CD4-positive, alpha-beta memory T cell (primary cell): ENCODE measurements at regions not wholly inside any gene's neighbourhood (a gene's known extent, or its start where the extent isn't known, plus 50 kb on each side); places are given as distances from the start of the nearest gene placed in this dataset.

Source experiments
- CTCF ChIA-PET: fragments of 350-600 bp; sonication (Branson Sonifier 250); formaldehyde crosslinking; loops from one replicate; lab custom pipeline; 2021; ENCODE audit warnings: inconsistent platforms; ENCODE audit not compliant: partially characterized antibody; lab: Charles Lee
- POLR2A ChIA-PET: fragments of 350-600 bp; sonication (Branson Sonifier 250); formaldehyde crosslinking; loops from one replicate; lab custom pipeline; 2021; ENCODE audit not compliant: partially characterized antibody; lab: Charles Lee
- DNase-seq, 5 donors: peaks; one replicate each; pipeline versions ENCODE4 v3.0.0 to v3.0.0-alpha.2; 2020 to 2022; ENCODE audit warnings: mixed read lengths in 1 of 5
- H3K27ac ChIP-seq: one replicate; pipeline ENCODE4 v1.7.0; 2013; ENCODE audit warnings: low read depth, low read length
- H3K27me3 ChIP-seq: 2 replicates; pipeline ENCODE4 v1.7.0; 2013; ENCODE audit warnings: mild to moderate bottlenecking, low read length, moderate library complexity; ENCODE audit not compliant: insufficient read depth
- H3K36me3 ChIP-seq: 2 replicates; pipeline ENCODE4 v1.7.0; 2013; ENCODE audit warnings: mild to moderate bottlenecking, low read length, moderate library complexity; ENCODE audit not compliant: insufficient read depth
- H3K4me1 ChIP-seq: 2 replicates; pipeline ENCODE4 v1.7.0; 2013; ENCODE audit warnings: mild to moderate bottlenecking, low read length, moderate library complexity; ENCODE audit not compliant: insufficient read depth
- H3K4me3 ChIP-seq, 2 donors: one replicate each; pipeline ENCODE4 v1.7.0; 2013; ENCODE audit warnings: low read length in 2 of 2, mild to moderate bottlenecking in 1 of 2
- H3K9me3 ChIP-seq, 2 donors: one replicate each; pipeline ENCODE4 v1.7.0; 2013; ENCODE audit warnings: low read length in 2 of 2, control low read depth in 1 of 2; ENCODE audit not compliant: control insufficient read depth in 1 of 2
- H3K27ac Mint-ChIP-seq, 7 donors: one replicate each; pipeline ENCODE4 v1.8.0; 2020 to 2021; ENCODE audit warnings: mixed read lengths in 7 of 7, mild to moderate bottlenecking in 6 of 7, inconsistent platforms in 3 of 7, moderate library complexity in 3 of 7
- H3K27me3 Mint-ChIP-seq, 2 donors: one replicate each; pipeline ENCODE4 v1.8.0; 2020 to 2021; ENCODE audit warnings: mixed read lengths in 2 of 2
- H3K36me3 Mint-ChIP-seq, 2 donors: one replicate each; pipeline ENCODE4 v1.8.0; 2020 to 2021; ENCODE audit warnings: mixed read lengths in 2 of 2, inconsistent platforms in 1 of 2, mild to moderate bottlenecking in 1 of 2
- H3K4me1 Mint-ChIP-seq, 4 donors: one replicate each; pipeline ENCODE4 v1.8.0; 2020 to 2021; ENCODE audit warnings: mixed read lengths in 4 of 4, mild to moderate bottlenecking in 1 of 4
- H3K4me3 Mint-ChIP-seq, 8 donors: one replicate each; pipeline ENCODE4 v1.8.0; 2020 to 2021; ENCODE audit warnings: mixed read lengths in 8 of 8, mild to moderate bottlenecking in 7 of 8, moderate library complexity in 6 of 8, inconsistent platforms in 3 of 8
- H3K9me3 Mint-ChIP-seq, 8 donors: one replicate each; pipeline ENCODE4 v1.8.0; 2020 to 2021; ENCODE audit warnings: mixed read lengths in 8 of 8, mild to moderate bottlenecking in 5 of 8, inconsistent platforms in 3 of 8, moderate library complexity in 1 of 8
- intact Hi-C: fragments of 100-400 bp; cut with micrococcal nuclease; formaldehyde crosslinking; loops from one replicate; pipeline ENCODE4 v1.15.1; 2023

DNA sequence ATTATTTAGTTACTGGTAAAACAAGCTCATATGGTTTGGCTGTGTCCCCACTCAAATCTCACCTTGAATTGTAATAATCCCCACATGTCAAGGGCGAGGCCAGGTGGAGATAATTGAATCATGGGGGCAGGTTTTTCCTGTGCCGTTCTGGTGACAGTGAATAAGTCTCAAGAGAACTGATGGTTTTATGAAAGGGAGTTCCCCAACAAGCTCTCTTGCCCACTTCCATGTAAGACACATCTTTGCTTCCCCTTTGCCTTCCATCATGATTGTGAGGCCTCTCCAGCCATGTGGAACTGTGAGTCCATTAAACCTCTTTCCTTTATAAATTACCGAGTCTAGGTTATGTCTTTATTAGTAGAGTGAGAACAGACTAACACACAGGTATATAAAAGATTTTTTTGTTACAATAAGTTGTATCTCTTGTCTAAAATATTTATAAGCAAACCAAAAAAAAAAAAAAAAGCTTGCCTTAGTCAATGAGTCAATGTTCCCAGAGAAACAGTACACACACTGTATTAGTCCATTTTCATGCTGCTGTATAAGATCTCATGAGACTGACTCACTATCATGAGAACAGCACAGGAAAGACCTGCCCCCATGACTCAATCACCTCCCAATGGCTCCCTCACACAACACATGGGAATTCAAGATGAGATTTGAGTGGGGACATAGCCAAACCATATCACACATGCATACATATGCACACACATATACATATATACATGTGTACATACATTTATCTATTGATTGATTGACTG, 138.3 kb downstream of the BASP1 start:
- H3K36me3 ChIP-seq = no peaks in the 10 kb centered on the region
- no peak overlapping the region for H3K4me3 ChIP-seq
- H3K27ac ChIP-seq = no peak overlapping the region
- Mint-ChIP-seq H3K27me3 (no peaks in the 10 kb centered on the region), H3K36me3 (no peaks in the 10 kb centered on the region), H3K4me1 (no peaks in the 10 kb centered on the region), H3K9me3 (peaks cover 3 to 19% (median 13%) of the 10 kb centered on the region in 8 donors), H3K27ac (no peak overlapping the region), H3K4me3 (no peak overlapping the region)
- CTCF ChIA-PET = no interaction called here
- H3K9me3 ChIP-seq = peaks cover 0 to 9% of the 10 kb centered on the region in 2 donors
- no peaks in the 10 kb centered on the region for H3K27me3 ChIP-seq
- intact Hi-C loops = no loop called here
- POLR2A ChIA-PET = no interaction called here
- H3K4me1 ChIP-seq = no peaks in the 10 kb centered on the region
- no peak for DNase-seq

DNA sequence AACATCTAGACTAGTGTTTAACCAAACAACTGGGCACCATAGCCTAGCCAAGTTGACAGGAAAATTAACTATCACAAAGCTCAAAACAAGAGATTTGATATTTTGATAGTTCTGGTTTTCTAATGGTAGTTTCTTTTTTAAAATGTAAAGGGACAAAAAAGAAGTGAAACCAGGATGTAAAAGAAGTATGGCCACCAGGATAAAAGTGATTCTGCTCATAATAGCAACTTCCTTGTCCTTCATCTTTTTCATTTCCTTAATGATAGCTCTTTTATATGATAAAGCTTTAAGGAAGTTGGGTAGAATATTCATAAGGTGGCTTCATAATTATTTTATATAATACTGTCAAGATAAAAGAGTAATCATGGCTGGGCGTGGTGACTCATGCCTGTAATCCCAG, 139.1 kb downstream of the BASP1 start:
- Histone ChIP-seq H3K36me3 (no peaks in the 10 kb centered on the region), H3K9me3 (peaks cover 0 to 9% of the 10 kb centered on the region in 2 donors), H3K27ac (no peak overlapping the region), H3K4me3 (no peak overlapping the region), H3K4me1 (no peaks in the 10 kb centered on the region), H3K27me3 (no peaks in the 10 kb centered on the region)
- H3K27ac Mint-ChIP-seq = no peak overlapping the region
- no peaks in the 10 kb centered on the region for H3K4me1 Mint-ChIP-seq
- no peaks in the 10 kb centered on the region for H3K36me3 Mint-ChIP-seq
- ChIA-PET POLR2A (no interaction called here), CTCF (no interaction called here)
- H3K4me3 Mint-ChIP-seq = no peak overlapping the region
- no peaks in the 10 kb centered on the region for H3K27me3 Mint-ChIP-seq
- no peak for DNase-seq
- intact Hi-C loops = no loop called here
- peaks cover 3 to 18% (median 12%) of the 10 kb centered on the region in 8 donors for H3K9me3 Mint-ChIP-seq

DNA sequence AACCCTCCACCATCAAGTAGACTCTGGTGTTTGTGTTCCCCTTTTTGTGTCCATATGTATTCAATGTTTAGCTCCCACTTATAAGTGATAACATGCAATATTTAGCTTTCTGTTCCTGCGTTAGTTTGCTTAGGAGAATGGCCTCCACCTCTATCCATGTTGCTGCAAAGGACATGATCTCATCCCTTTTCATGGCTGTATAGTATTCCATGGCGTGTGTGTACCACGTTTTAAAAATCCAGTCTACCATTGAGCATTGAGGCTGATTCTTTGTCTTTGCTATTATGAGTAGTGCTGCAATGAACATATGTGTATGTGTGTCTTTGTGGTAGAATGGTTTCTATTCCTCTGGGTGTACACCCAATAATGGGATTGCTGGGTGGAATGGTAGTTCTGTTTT, 140.1 kb downstream of the BASP1 start:
- Mint-ChIP-seq H3K36me3 (no peaks in the 10 kb centered on the region), H3K9me3 (peaks cover 1 to 17% (median 10%) of the 10 kb centered on the region in 8 donors), H3K4me3 (no peak overlapping the region), H3K27ac (no peak overlapping the region), H3K4me1 (no peaks in the 10 kb centered on the region), H3K27me3 (no peaks in the 10 kb centered on the region)
- DNase-seq = no peak
- intact Hi-C loops = no loop called here
- POLR2A ChIA-PET = no interaction called here
- no peak overlapping the region for H3K4me3 ChIP-seq
- no peaks in the 10 kb centered on the region for H3K4me1 ChIP-seq
- H3K27ac ChIP-seq = no peak overlapping the region
- peaks cover 0 to 9% of the 10 kb centered on the region in 2 donors for H3K9me3 ChIP-seq
- H3K36me3 ChIP-seq = no peaks in the 10 kb centered on the region
- no peaks in the 10 kb centered on the region for H3K27me3 ChIP-seq
- CTCF ChIA-PET = no interaction called here

DNA sequence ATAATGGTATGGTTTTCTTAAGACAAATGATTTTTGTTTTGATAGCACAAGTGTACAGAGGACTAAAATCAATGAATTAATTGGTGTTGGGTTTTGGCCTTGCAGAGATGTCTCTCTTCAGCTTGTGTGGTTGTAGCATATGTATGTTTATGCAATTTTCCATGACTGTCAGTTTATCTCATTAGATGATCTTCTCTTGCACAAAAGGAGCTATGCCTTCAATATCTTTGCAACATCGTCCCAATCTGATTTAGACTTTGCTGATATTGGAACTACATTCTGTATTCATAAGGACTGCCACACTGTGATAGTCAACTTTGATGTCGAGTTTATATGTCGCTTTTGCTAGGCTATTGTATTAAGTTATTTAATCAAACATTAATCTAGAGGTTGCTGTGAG, 140.0 kb upstream of the TAF11L2 start:
- no peak overlapping the region for H3K27ac ChIP-seq
- no peaks in the 10 kb centered on the region for H3K27me3 ChIP-seq
- intact Hi-C loops = no loop called here
- Mint-ChIP-seq H3K27ac (no peak overlapping the region), H3K4me1 (no peaks in the 10 kb centered on the region), H3K27me3 (no peaks in the 10 kb centered on the region), H3K36me3 (no peaks in the 10 kb centered on the region), H3K4me3 (no peak overlapping the region), H3K9me3 (peaks cover 1 to 18% (median 10%) of the 10 kb centered on the region in 8 donors)
- CTCF ChIA-PET = no interaction called here
- H3K36me3 ChIP-seq = no peaks in the 10 kb centered on the region
- DNase-seq = no peak
- no peaks in the 10 kb centered on the region for H3K4me1 ChIP-seq
- H3K4me3 ChIP-seq = no peak overlapping the region
- POLR2A ChIA-PET = no interaction called here
- peaks cover 0 to 9% of the 10 kb centered on the region in 2 donors for H3K9me3 ChIP-seq

DNA sequence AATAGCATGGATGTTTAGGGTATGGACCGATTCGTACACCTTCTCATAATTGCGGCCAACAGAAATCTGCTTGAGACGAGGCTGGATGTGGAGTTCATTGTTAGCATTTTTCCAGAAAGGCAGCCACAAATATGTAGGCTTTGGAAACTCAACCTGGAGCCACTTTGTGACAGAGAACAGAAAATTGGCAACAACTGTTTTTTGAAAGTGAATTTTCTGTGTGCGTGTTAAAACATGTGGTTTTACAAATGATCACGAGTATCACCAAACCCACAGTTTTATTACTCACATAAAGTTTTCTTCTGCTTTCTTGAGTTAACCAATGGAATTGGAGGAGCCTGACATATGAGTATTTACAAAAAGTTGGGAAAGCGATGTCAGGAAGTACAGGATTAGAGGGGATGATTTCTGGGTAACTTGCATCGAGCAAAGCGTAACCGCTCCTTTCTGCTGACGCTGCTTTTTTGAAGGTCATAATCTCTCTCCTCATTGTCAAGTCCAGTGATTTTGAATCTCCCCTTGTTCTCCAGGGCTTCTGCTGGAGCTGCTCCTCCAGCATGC, 138.5 kb upstream of the TAF11L2 start:
- no peak for DNase-seq
- no peak overlapping the region for H3K4me3 Mint-ChIP-seq
- peaks cover 0 to 9% of the 10 kb centered on the region in 2 donors for H3K9me3 ChIP-seq
- peaks cover 1 to 17% (median 7%) of the 10 kb centered on the region in 8 donors for H3K9me3 Mint-ChIP-seq
- POLR2A ChIA-PET = no interaction called here
- no peak overlapping the region for H3K27ac ChIP-seq
- H3K36me3 ChIP-seq = no peaks in the 10 kb centered on the region
- H3K27me3 ChIP-seq = no peaks in the 10 kb centered on the region
- no peaks in the 10 kb centered on the region for H3K36me3 Mint-ChIP-seq
- H3K4me1 Mint-ChIP-seq = no peaks in the 10 kb centered on the region
- intact Hi-C loops = no loop called here
- CTCF ChIA-PET = no interaction called here
- no peak overlapping the region for H3K4me3 ChIP-seq
- H3K4me1 ChIP-seq = no peaks in the 10 kb centered on the region
- no peak overlapping the region for H3K27ac Mint-ChIP-seq
- no peaks in the 10 kb centered on the region for H3K27me3 Mint-ChIP-seq

DNA sequence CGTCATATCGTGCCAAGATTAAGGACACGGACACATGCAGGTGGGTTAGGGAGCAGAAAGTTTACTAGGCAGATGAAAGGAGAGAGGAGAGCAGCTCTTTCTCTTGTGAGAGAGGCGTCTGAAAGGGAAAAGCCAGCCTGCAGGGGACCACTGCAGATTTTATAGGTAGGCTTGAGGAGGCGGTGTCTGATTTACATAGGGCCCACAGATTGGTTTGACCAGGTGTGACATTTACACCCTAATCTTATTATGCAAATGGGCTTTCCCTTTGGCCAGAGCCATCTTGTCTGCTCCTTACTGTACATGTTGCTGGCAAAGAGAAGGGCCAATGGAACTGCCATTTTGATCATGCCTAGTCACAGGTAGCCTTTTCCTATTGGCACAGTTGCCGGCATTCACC, 137.2 kb upstream of the TAF11L2 start:
- no peak overlapping the region for H3K4me3 ChIP-seq
- no peak overlapping the region for H3K27ac Mint-ChIP-seq
- peaks cover 4 to 18% (median 6%) of the 10 kb centered on the region in 8 donors for H3K9me3 Mint-ChIP-seq

DNA sequence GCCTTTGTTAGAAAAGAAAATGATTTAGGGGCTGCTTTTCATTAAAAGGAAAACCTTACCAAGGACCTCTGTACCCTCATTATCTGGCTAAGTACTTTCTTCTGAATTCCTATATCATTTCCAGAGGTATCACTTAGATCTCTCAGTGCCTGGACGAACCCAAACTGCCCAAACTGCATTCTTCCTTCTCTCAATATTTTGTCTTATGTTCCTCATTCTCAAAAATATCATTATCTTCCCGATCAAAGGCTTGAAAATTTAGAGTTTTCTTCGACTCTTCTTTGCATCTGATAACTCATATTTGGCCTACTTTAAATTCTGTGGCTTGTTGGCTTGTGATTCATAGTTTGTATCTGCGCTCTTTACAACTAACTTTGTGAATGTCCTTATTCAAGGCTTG, 136.7 kb upstream of the TAF11L2 start:
- H3K36me3 Mint-ChIP-seq = no peaks in the 10 kb centered on the region
- no peak overlapping the region for H3K27ac Mint-ChIP-seq
- POLR2A ChIA-PET = no interaction called here
- no peak overlapping the region for H3K4me3 Mint-ChIP-seq
- Histone ChIP-seq H3K9me3 (peaks cover 0 to 9% of the 10 kb centered on the region in 2 donors), H3K4me3 (no peak overlapping the region), H3K36me3 (no peaks in the 10 kb centered on the region), H3K4me1 (no peaks in the 10 kb centered on the region), H3K27ac (no peak overlapping the region), H3K27me3 (no peaks in the 10 kb centered on the region)
- peaks cover 4 to 20% (median 6%) of the 10 kb centered on the region in 8 donors for H3K9me3 Mint-ChIP-seq
- CTCF ChIA-PET = no interaction called here
- no peak for DNase-seq
- H3K4me1 Mint-ChIP-seq = no peaks in the 10 kb centered on the region
- intact Hi-C loops = no loop called here
- no peaks in the 10 kb centered on the region for H3K27me3 Mint-ChIP-seq

More for the DNA sequence above, 137.2 kb upstream of the TAF11L2 start:
- H3K36me3 Mint-ChIP-seq = no peaks in the 10 kb centered on the region
- Histone ChIP-seq H3K9me3 (peaks cover 0 to 9% of the 10 kb centered on the region in 2 donors), H3K36me3 (no peaks in the 10 kb centered on the region), H3K27ac (no peak overlapping the region), H3K27me3 (no peaks in the 10 kb centered on the region), H3K4me1 (no peaks in the 10 kb centered on the region)
- DNase-seq = no peak
- intact Hi-C loops = no loop called here
- no peaks in the 10 kb centered on the region for H3K27me3 Mint-ChIP-seq
- H3K4me1 Mint-ChIP-seq = no peaks in the 10 kb centered on the region
- ChIA-PET CTCF (no interaction called here), POLR2A (no interaction called here)
- no peak overlapping the region for H3K4me3 Mint-ChIP-seq
